Mammary epithelial cell (primary cell): ENCODE measurements at regions not wholly inside any gene's neighbourhood (a gene's known extent, or its start where the extent isn't known, plus 50 kb on each side); places are given as distances from the start of the nearest gene placed in this dataset.

ENCODE experiments used
- CTCF ChIP-seq, 2 donors: IDR thresholded peaks in 1 of 2; conservative IDR thresholded peaks in 1 of 2; 2 replicates each; pipeline ENCODE4 v1.5.1; 2011 to 2012; ENCODE audit warnings: inconsistent platforms in 2 of 2, low read length in 2 of 2, mild to moderate bottlenecking in 2 of 2, control low read depth in 1 of 2, low read depth in 1 of 2; ENCODE audit not compliant: insufficient read depth in 1 of 2; ENCODE audit errors: extremely low read depth in 1 of 2
- EZH2 ChIP-seq: IDR thresholded peaks from 2 replicates; pipeline ENCODE4 v1.6.1; 2012; ENCODE audit warnings: low read length, inconsistent platforms, borderline replicate concordance

DNA sequence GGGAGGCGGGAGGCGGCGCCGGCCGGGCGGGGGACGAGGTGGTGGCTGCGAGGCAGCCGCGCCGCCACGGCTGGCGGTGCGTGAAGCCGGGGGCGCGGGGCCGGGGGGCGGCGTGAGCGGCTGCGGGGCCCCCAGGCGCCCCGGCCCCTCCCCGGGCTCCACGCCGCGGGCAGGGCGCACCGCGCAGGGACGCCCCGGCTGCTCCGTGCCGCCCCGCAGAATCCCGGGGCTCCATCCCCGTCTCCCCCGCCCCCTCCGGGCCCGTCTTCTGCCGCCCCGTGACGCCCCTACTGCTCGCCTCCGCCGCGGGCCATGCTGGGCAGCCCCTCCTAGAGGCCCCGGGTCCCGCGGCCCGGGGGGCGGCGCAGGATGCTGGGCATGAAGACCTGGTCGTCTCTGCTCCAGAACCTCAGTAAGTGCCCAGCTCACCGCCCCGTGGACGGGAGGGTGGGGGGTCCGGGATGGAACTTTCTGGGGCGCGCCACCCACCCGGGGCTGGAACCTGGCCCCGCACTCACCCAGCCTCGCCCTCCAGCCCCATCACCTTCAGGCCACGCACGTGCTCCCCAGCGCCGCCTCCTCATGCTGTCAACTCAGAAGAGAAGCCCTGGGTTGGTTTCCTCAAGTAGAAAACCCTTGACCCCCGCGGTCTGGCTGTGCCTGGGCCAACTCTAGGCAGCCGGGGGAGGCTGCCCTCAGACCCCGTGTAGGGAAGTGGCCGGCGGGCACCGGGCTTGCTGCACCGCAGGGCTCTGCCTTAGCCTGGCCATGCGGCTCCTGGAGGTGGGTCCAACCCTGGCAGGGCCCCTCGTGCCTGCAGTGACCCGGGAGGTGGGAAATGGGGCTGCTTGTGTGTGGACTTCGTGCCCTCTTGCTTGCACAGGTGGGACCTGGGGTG, 150.2 kb upstream of the GSE1 start:
- TF ChIP-seq CTCF (conservative IDR thresholded peaks at IDR 0.05 in 1 of 2, IDR thresholded peaks at IDR 0.05 in 1 of 2; ENCODE audit: extremely low read depth in 1 of 2, insufficient read depth in 1 of 2, low read depth in 1 of 2, low read length in 2 of 2) (no peak), EZH2 (no peak)
